GM12891 (cell line): ENCODE measurements at regions not wholly inside any gene's neighbourhood (a gene's known extent, or its start where the extent isn't known, plus 50 kb on each side); places are given as distances from the start of the nearest gene placed in this dataset.

Source experiments
- DNase-seq: peaks from one replicate; pipeline ENCODE4 v3.0.0; 2011; ENCODE audit warnings: low spot score; ENCODE audit not compliant: insufficient read length
- FAIRE-seq: peaks from 2 replicates; lab custom pipeline; 2011; peaks lifted over from hg19 to GRCh38; lab: Jason Lieb, UNC
- PAX5 ChIP-seq: IDR thresholded peaks from 2 replicates; pipeline ENCODE4 v1.6.1; 2011; ENCODE audit warnings: low read length, moderate library complexity, mild to moderate bottlenecking; ENCODE audit not compliant: insufficient read depth, severe bottlenecking
- POLR2A ChIP-seq: IDR thresholded peaks from 2 replicates; pipeline ENCODE4 v1.6.1; 2011; ENCODE audit warnings: low read depth, low read length, control low read depth
- POLR2AphosphoS5 ChIP-seq: IDR thresholded peaks from 2 replicates; pipeline ENCODE4 v1.6.1; 2011; ENCODE audit warnings: low read depth, low read length, control low read depth
- POU2F2 ChIP-seq: IDR thresholded peaks from 2 replicates; pipeline ENCODE4 v1.6.1; 2011; ENCODE audit warnings: low read depth, mild to moderate bottlenecking, control low read depth, low read length, moderate library complexity
- SPI1 ChIP-seq: IDR thresholded peaks from 2 replicates; pipeline ENCODE4 v1.6.1; 2011; ENCODE audit warnings: low read depth, low read length, control low read depth
- TAF1 ChIP-seq: IDR thresholded peaks from 2 replicates; pipeline ENCODE4 v1.6.1; 2011; ENCODE audit warnings: low read depth, low read length, control low read depth

DNA sequence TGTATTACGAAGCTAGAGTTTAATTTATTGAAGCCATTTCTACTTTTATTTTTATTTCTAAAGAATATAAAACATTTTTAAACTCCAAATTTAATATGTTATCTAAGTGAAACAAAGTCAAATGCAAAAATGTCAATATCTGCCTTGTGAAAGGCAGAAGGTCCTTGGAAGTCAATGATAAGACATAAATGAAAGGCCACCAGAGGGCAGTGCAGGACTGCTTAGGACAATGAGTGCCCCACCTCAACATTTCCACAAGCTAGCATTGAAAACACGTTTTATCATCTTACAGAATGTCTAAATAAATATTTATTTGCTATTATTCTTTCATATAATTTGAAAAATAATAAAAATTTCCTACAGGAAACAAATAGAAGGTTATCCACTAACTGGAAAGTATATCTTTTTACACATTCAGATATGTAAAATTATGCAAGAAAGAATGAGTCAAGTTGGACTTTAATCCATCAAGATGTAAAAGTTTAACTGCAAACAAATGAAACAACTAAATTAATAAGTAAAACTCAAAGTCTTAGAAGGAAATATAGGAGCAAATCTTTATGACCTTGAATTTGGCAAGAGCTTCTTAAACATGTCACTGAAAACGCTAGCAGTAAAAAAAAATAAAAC lies 140.1 kb upstream of the FMN2 start:
- FAIRE-seq (no peak), DNase-seq (peak; percentile 18)
- TF ChIP-seq PAX5 (no peak), POLR2AphosphoS5 (no peak)

DNA sequence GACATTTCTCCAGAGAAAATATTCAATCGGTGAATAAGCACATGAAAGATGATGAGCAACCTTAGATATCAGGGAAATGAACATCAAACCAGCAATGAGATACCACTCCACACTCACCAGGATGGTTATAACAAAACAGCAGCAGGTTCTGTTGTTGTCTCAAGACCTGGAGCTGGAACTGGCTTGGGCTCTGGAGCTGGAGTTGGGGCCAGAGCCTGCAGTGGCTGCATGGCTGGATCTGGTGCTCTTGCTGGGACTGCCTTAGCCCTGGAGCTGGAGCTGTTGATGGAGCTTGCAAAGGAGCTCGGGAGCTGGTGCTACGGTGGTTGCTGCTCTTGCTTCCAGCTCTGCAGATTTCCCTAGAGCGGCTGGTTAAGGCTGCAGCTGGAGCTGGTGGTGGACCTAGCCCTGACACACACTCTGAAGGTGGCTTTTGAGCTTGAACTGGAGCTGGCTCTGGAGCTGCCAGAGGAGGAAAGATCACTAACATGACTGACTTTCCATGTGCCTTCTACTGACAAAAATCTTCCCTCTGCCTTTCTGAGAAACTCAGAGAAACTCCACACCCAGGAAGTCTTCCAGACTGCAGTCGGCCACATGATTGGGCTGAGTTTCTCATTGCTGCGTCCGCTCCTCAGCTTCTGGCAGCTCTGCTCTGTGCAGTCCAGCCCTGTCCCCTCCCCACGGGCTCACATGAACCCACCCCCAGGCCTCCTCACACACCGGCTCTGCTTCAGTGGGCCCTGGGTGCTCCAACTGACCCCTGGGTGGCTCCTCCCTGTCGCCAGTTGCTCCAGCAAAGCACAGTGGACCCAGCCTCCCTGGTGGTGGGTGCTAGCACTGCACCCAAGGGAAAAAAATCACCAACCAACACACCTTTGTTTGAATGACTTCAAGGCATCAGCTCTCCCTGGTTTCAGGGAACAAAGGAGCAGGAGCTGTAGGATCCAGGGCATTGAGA lies 139.1 kb upstream of the FMN2 start:
- DNase-seq (no peak), FAIRE-seq (no peak)
- no peak for TF ChIP-seq SPI1
- TF ChIP-seq PAX5, result no peak
- no peak for TF ChIP-seq POLR2A
- TF ChIP-seq POU2F2, result no peak
- TF ChIP-seq TAF1, result no peak
- TF ChIP-seq POLR2AphosphoS5, result no peak

DNA sequence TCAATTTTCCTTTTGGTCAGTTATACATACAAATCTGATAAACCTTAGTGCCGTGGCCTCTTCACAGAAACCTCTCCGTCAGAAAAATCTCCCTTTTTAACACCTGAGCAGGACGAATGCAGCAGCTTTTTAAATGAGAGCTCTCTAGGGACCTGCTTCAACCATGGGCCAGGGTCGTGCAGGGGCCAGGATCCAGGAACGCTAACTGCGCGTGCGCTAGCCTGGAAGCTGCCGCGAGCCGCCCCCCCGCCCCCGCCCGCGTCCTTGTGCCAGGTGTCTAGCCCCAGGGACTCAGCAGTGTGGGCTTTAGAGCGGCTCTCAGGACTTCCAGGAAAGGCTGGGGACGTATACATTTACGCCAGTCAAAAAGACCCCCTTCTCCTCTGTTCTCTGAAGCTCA lies 136.8 kb upstream of the FMN2 start:
- no peak for FAIRE-seq
- DNase-seq, result no peak
- TF ChIP-seq POLR2A (no peak), POLR2AphosphoS5 (no peak), TAF1 (no peak), PAX5 (no peak), SPI1 (no peak), POU2F2 (no peak)

DNA sequence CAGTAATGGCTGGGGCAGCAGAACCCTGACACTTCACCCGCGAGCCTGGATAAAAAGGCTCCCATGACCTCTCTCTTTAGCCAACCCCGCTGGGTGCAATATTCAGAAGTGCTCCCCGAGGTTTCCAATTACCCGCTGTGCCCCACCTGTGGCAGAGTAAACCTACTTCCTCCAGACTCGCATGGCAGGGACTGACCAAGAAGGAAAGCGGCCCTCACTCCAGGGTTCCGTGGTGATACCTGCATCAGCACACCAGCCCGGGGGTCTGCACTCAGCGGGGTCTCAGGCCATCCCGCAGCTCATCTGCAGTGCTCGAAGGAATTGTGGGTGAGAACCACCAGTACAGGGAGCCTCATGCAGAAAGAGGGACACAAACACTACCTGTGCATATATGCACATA lies 136.3 kb upstream of the FMN2 start:
- DNase-seq (no peak), FAIRE-seq (no peak)
- TF ChIP-seq SPI1 (no peak), TAF1 (no peak), POU2F2 (no peak), PAX5 (no peak)

DNA sequence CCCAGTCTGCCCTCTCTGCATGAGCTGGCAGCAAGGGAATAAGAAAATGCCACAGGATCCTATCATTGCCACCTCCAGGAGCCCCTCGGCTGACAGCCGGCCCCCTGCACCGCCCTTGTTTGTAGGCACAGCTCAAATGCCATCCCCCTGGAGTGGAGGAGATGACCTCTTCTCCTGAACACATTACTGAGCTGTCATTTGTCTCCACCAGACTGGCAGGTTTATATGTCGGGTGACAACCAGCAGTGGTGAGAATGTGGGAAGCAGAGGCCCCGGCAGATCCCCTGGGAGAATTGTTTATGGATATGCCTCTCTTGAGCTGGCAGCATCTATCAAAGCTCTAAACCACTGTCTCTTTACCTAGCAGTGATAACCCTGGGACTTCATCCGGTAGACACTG lies 135.4 kb upstream of the FMN2 start:
- TF ChIP-seq SPI1, result no peak
- no peak for TF ChIP-seq POLR2A
- no peak for TF ChIP-seq TAF1
- TF ChIP-seq POU2F2, result no peak
- TF ChIP-seq PAX5, result no peak
- TF ChIP-seq POLR2AphosphoS5, result no peak
- DNase-seq (no peak), FAIRE-seq (no peak)

DNA sequence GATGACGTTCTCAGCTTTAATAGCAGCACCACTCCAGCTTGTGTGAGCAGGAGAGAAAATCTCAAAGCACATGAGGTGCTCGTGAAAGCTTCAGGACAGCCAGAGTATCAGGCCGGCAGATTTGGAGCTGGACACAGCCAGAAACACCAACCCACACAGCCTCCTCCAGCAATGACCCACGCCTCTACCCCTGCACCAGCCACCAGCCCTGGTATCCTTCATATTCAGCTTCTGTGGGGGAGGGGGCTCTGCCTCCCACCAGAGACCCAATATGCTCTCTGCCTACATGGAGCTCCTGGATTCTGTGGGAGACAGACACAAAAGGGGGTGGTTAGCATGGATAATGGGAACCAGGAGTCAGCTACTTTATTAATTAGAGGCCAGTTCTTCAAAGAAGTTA lies 133.6 kb upstream of the FMN2 start:
- no peak for TF ChIP-seq POLR2A
- no peak for TF ChIP-seq SPI1
- TF ChIP-seq TAF1, result no peak
- no peak for TF ChIP-seq POU2F2
- TF ChIP-seq POLR2AphosphoS5, result no peak
- TF ChIP-seq PAX5, result no peak
- DNase-seq, result no peak
- no peak for FAIRE-seq

DNA sequence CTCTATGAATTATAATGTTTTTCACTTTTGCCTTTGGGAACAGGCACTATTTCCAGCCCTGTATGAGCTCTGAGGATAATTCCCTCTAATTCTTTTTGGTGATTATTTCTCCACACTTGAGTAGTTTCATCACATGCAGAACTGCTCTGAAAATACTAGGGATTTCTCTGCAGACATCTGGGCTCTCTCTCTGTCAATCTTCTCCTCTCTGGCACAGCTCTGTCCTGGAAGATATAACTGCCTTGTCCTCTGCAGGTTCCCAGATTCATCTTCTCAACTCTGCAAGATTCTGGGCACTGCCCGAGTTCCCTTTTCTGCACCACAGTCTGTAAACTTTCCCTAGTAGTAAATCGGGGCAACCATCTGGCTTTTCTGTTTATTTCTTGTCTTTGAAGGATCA lies 131.3 kb upstream of the FMN2 start:
- TF ChIP-seq SPI1 (no peak), PAX5 (no peak), TAF1 (no peak), POLR2AphosphoS5 (no peak), POU2F2 (no peak)
- DNase-seq, result no peak
- no peak for FAIRE-seq

DNA sequence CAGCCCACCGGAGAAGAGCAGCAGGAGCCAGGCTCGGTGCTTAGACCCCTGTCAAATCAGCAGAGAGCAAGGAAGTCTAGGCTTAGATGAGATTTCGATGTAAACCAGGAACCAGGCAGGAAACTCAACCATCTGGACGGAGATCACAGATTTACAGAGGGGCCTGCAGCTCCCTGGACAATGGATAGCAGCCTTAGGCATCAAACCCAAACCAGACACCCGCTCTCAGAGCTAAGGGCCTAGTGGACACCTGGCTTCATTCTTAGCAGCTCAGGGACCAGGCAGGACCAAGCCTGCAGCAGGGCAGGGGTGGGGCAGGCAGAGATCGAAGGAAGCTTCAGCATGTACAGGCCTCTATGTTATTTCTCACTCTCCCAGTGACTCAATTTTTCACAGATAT lies 127.8 kb upstream of the FMN2 start:
- TF ChIP-seq POLR2AphosphoS5 (no peak), POLR2A (no peak), SPI1 (no peak), TAF1 (no peak), POU2F2 (no peak), PAX5 (no peak)
- FAIRE-seq (no peak), DNase-seq (no peak)

DNA sequence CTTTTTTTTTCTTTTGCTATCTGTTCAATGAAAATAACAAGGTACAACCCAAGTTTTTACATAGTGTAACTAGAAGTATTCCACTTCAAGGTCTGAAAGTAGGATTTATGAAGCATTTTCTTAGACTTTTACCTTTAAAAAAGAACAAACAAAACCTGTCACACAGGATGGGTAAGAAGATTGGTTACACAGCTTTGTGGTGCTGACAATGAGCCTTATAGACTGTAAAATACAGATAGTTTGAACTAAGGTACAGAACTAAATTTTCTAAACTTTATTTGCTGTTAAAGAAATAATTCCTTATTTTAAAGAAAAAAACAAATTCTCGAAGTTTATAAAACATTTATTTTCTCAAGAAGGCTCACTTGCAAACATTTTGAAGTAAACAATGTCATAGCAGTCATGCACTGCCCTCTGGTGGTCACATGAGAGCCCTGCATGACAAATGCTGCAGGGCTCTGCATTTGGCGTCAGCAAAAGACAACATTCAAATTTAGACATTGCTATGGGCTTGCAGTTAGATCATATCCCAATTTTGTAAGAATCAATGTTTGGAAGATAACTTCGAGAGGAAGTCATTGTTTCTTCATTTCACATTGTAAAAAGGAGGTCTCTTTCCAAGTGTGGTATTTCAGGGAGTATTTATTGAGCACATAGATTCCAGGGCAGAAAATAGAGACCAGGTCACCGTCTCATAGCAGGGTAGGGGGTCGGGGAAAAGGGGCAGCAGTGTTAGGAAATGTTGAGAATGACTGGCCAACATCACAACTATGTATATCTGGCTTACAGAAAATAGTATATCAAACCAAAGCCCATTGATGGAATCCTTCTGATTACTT lies 115.3 kb upstream of the FMN2 start:
- DNase-seq, result peak; percentile 32
- TF ChIP-seq POLR2A (no peak), SPI1 (no peak), POU2F2 (no peak), TAF1 (no peak), POLR2AphosphoS5 (no peak), PAX5 (no peak)
- FAIRE-seq, result peak; percentile 35

DNA sequence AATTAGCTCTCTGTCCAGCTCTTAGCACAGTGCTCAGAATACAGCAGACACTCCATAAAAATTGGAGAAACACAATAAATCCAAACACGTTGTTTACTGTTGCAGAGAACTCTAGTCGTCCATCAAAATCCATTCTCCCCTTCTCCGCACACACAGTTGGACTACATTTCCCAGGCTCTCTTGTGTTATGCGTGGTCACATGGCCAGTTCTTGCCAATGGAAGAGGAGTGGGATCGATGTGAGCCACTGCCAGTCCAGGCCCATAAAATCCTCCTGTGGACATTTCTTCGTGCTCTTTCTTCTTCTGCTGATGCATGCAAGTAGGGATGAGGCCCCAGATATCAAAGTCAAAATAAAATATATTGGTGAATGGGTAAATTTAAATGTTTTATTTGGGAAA lies 114.3 kb upstream of the FMN2 start:
- no peak for FAIRE-seq
- DNase-seq, result no peak

More for the DNA sequence above, 114.3 kb upstream of the FMN2 start:
- no peak for TF ChIP-seq PAX5
- no peak for TF ChIP-seq POU2F2
- no peak for TF ChIP-seq POLR2AphosphoS5
- TF ChIP-seq TAF1, result no peak
- TF ChIP-seq SPI1, result no peak
- no peak for TF ChIP-seq POLR2A
